ENCODE measurements at regions not wholly inside any gene's neighbourhood (a gene's known extent, or its start where the extent isn't known, plus 50 kb on each side); places are given as distances from the start of the nearest gene placed in this dataset.

DNA sequence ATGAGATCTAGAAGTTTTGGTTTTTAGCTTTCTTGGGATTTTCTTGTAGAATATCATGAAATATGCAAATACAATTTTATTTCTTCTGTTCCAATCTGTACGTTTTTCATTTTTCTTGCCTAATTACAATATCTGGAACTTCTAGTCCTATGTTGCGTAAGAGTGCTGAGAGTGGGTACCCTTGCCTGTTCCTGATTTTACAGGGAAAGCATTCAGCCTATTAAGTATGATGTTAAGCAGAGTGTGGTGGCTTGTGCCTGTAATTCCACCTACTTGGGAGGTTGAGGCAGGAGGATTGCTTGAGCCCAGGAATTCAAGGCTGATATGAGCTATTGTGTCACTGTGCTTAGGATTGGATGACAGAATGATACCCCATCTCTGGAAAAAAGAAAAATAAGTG is 210.2 kb upstream of the ITGA1 start:
- H3K4me1 ChIP-seq (ENCODE audit: control insufficient read depth, low read length) = no peaks in the 10 kb centered on the region
- H3K36me3 ChIP-seq (ENCODE audit: control insufficient read depth, low read length) = no peaks in the 10 kb centered on the region
- H3K79me2 ChIP-seq (ENCODE audit: control insufficient read depth, low read length) = no peaks in the 10 kb centered on the region
- H3K27me3 ChIP-seq (ENCODE audit: control insufficient read depth, low read length) = no peaks in the 10 kb centered on the region
- no peaks in the 10 kb centered on the region for H4K20me1 ChIP-seq (ENCODE audit: control insufficient read depth, insufficient read depth, low read depth, low read length)
- no peaks in the 10 kb centered on the region for H3K9me2 ChIP-seq (replicated peaks; ENCODE audit: control insufficient read depth, low read length)
- TF ChIP-seq EZH2phosphoT487 (IDR thresholded peaks at IDR 0.05; ENCODE audit: borderline replicate concordance, low read length) = no peak
- TF ChIP-seq, protein P1, sequence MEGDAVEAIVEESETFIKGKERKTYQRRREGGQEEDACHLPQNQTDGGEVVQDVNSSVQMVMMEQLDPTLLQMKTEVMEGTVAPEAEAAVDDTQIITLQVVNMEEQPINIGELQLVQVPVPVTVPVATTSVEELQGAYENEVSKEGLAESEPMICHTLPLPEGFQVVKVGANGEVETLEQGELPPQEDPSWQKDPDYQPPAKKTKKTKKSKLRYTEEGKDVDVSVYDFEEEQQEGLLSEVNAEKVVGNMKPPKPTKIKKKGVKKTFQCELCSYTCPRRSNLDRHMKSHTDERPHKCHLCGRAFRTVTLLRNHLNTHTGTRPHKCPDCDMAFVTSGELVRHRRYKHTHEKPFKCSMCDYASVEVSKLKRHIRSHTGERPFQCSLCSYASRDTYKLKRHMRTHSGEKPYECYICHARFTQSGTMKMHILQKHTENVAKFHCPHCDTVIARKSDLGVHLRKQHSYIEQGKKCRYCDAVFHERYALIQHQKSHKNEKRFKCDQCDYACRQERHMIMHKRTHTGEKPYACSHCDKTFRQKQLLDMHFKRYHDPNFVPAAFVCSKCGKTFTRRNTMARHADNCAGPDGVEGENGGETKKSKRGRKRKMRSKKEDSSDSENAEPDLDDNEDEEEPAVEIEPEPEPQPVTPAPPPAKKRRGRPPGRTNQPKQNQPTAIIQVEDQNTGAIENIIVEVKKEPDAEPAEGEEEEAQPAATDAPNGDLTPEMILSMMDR (IDR thresholded peaks at IDR 0.05; ENCODE audit: low read depth, low read length, poor library complexity, severe bottlenecking) = no peak
- H3K4me2 ChIP-seq (ENCODE audit: low read length) = no peak overlapping the region
- H3F3A ChIP-seq (ENCODE audit: control insufficient read depth, insufficient read depth) = no peaks in the 10 kb centered on the region
- no peaks in the 10 kb centered on the region for H3K9me3 ChIP-seq (ENCODE audit: control insufficient read depth, insufficient read depth, low read length)
- no peak overlapping the region for H3K27ac ChIP-seq (ENCODE audit: low read depth, low read length)
- no peak overlapping the region for H3K4me3 ChIP-seq (ENCODE audit: low read length)

GRCh38 chr5:52579391-52579790 is 208.3 kb upstream of the ITGA1 start:
- no peaks in the 10 kb centered on the region for H3K36me3 ChIP-seq (ENCODE audit: control insufficient read depth, low read length)

DNA sequence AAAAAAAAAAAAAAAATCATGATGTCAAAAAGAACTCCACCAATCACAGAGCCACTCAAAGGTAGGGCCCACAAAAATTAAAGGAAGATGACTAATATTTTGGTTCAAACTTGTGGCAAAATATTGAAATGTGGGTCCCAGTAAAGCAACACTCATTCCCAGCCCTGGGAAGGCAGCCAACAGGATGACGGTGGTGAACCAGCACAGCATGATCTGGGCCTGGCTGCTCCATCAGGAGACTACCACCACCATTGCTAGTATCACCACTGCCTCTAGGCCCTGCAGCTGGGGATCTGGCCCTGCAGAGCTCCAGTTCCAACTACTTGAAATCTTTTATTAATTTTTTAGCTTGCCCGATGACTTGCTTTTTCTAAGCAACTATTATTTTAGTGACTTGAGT is 206.8 kb upstream of the ITGA1 start:
- TF ChIP-seq, protein P1 (IDR thresholded peaks at IDR 0.05; ENCODE audit: low read depth, low read length, poor library complexity, severe bottlenecking) = no peak
- TF ChIP-seq EZH2phosphoT487 (IDR thresholded peaks at IDR 0.05; ENCODE audit: borderline replicate concordance, low read length) = no peak
- no peak overlapping the region for H3K4me3 ChIP-seq (ENCODE audit: low read length)
- H3F3A ChIP-seq (ENCODE audit: control insufficient read depth, insufficient read depth) = no peaks in the 10 kb centered on the region
- no peak overlapping the region for H3K4me2 ChIP-seq (ENCODE audit: low read length)
- H3K9me3 ChIP-seq (ENCODE audit: control insufficient read depth, insufficient read depth, low read length) = no peaks in the 10 kb centered on the region
- no peaks in the 10 kb centered on the region for H3K4me1 ChIP-seq (ENCODE audit: control insufficient read depth, low read length)
- H3K79me2 ChIP-seq (ENCODE audit: control insufficient read depth, low read length) = no peaks in the 10 kb centered on the region
- no peaks in the 10 kb centered on the region for H4K20me1 ChIP-seq (ENCODE audit: control insufficient read depth, insufficient read depth, low read depth, low read length)
- no peaks in the 10 kb centered on the region for H3K27me3 ChIP-seq (ENCODE audit: control insufficient read depth, low read length)
- no peak overlapping the region for H3K27ac ChIP-seq (ENCODE audit: low read depth, low read length)
- H3K36me3 ChIP-seq (ENCODE audit: control insufficient read depth, low read length) = no peaks in the 10 kb centered on the region
- no peaks in the 10 kb centered on the region for H3K9me2 ChIP-seq (replicated peaks; ENCODE audit: control insufficient read depth, low read length)

More at GRCh38 chr5:52579391-52579790, 208.3 kb upstream of the ITGA1 start:
- Histone ChIP-seq H3K4me2 (ENCODE audit: low read length) (no peak overlapping the region), H3K9me3 (ENCODE audit: control insufficient read depth, insufficient read depth, low read length) (no peaks in the 10 kb centered on the region), H4K20me1 (ENCODE audit: control insufficient read depth, insufficient read depth, low read depth, low read length) (no peaks in the 10 kb centered on the region), H3K9me2 (replicated peaks; ENCODE audit: control insufficient read depth, low read length) (no peaks in the 10 kb centered on the region), H3K27ac (ENCODE audit: low read depth, low read length) (no peak overlapping the region), H3K4me3 (ENCODE audit: low read length) (no peak overlapping the region), H3F3A (ENCODE audit: control insufficient read depth, insufficient read depth) (no peaks in the 10 kb centered on the region), H3K79me2 (ENCODE audit: control insufficient read depth, low read length) (no peaks in the 10 kb centered on the region), H3K4me1 (ENCODE audit: control insufficient read depth, low read length) (no peaks in the 10 kb centered on the region), H3K27me3 (ENCODE audit: control insufficient read depth, low read length) (no peaks in the 10 kb centered on the region)
- TF ChIP-seq EZH2phosphoT487 (IDR thresholded peaks at IDR 0.05; ENCODE audit: borderline replicate concordance, low read length) = no peak
- TF ChIP-seq, protein P1 (IDR thresholded peaks at IDR 0.05; ENCODE audit: low read depth, low read length, poor library complexity, severe bottlenecking) = no peak

GRCh38 chr5:52582313-52582712 is 205.4 kb upstream of the ITGA1 start:
- Histone ChIP-seq H3K4me1 (ENCODE audit: control insufficient read depth, low read length) (no peaks in the 10 kb centered on the region), H3K27me3 (ENCODE audit: control insufficient read depth, low read length) (no peaks in the 10 kb centered on the region), H4K20me1 (ENCODE audit: control insufficient read depth, insufficient read depth, low read depth, low read length) (no peaks in the 10 kb centered on the region), H3K79me2 (ENCODE audit: control insufficient read depth, low read length) (no peaks in the 10 kb centered on the region), H3K4me3 (ENCODE audit: low read length) (no peak overlapping the region), H3K36me3 (ENCODE audit: control insufficient read depth, low read length) (no peaks in the 10 kb centered on the region), H3K27ac (ENCODE audit: low read depth, low read length) (no peak overlapping the region), H3K4me2 (ENCODE audit: low read length) (no peak overlapping the region), H3F3A (ENCODE audit: control insufficient read depth, insufficient read depth) (no peaks in the 10 kb centered on the region), H3K9me3 (ENCODE audit: control insufficient read depth, insufficient read depth, low read length) (no peaks in the 10 kb centered on the region), H3K9me2 (replicated peaks; ENCODE audit: control insufficient read depth, low read length) (no peaks in the 10 kb centered on the region)
- no peak for TF ChIP-seq EZH2phosphoT487 (IDR thresholded peaks at IDR 0.05; ENCODE audit: borderline replicate concordance, low read length)
- TF ChIP-seq, protein P1 (IDR thresholded peaks at IDR 0.05; ENCODE audit: low read depth, low read length, poor library complexity, severe bottlenecking) = peak; percentile 10

All from DOHH2 (cell line).